OCI-LY3 (cell line): ENCODE measurements at regions not wholly inside any gene's neighbourhood (a gene's known extent, or its start where the extent isn't known, plus 50 kb on each side); places are given as distances from the start of the nearest gene placed in this dataset.

Experiments
- H2AFZ ChIP-seq: fragments of 200-600, 300-600 bp; shearing (Covaris generic); 2 replicates; pipeline ENCODE4 v1.6.0; 2014; ENCODE audit warnings: antibody characterized with exemption, low read depth, low read length
- H3K27ac ChIP-seq: fragments of 200-600, 300-600 bp; sonication (generic); 2 replicates; pipeline ENCODE4 v1.5.1; 2014; ENCODE audit warnings: mild to moderate bottlenecking, low read length, moderate library complexity, mixed read lengths
- H3K27me3 ChIP-seq: fragments of 200-600, 300-600 bp; sonication (generic); 2 replicates; pipeline ENCODE4 v1.6.1; 2014; ENCODE audit warnings: low read depth, low read length, mixed read lengths
- H3K36me3 ChIP-seq: fragments of 200-600, 300-600 bp; sonication (generic); replicated peaks from 2 replicates; pipeline ENCODE3; 2014; ENCODE audit warnings: low read depth, low read length, mixed read lengths
- H3K4me1 ChIP-seq: fragments of 300-600, 200-600 bp; sonication (generic); 2 replicates; pipeline ENCODE4 v1.6.1; 2014; ENCODE audit warnings: low read length, mixed read lengths
- H3K4me2 ChIP-seq: fragments of 200-600, 300-600 bp; sonication (generic); 2 replicates; pipeline ENCODE4 v1.6.1; 2014; ENCODE audit warnings: low read length, mixed read lengths
- H3K4me3 ChIP-seq: fragments of 300-600, 200-600 bp; sonication (generic); 2 replicates; pipeline ENCODE4 v1.5.1; 2014; ENCODE audit warnings: antibody characterized with exemption, mild to moderate bottlenecking, low read length, moderate library complexity
- H3K79me2 ChIP-seq: fragments of 300-600, 200-600 bp; shearing (Covaris generic); 2 replicates; pipeline ENCODE4 v1.6.1; 2014; ENCODE audit warnings: mild to moderate bottlenecking, low read length, mixed read lengths
- H3K9ac ChIP-seq: fragments of 300-600, 200-600 bp; shearing (Covaris generic); 2 replicates; pipeline ENCODE4 v1.6.0; 2014; ENCODE audit warnings: mild to moderate bottlenecking, low read length, moderate library complexity
- H3K9me3 ChIP-seq: fragments of 200-600, 300-600 bp; shearing (Covaris generic); 2 replicates; pipeline ENCODE4 v1.6.1; 2014; ENCODE audit warnings: low read length, mixed read lengths; ENCODE audit not compliant: insufficient read depth
- H4K20me1 ChIP-seq: fragments of 200-600, 300-600 bp; sonication (generic); 2 replicates; pipeline ENCODE4 v1.6.1; 2016; ENCODE audit warnings: low read length, mixed read lengths; ENCODE audit not compliant: insufficient read depth
- CTCF ChIP-seq: fragments of 200-600, 300-600 bp; sonication (generic); IDR thresholded peaks from 2 replicates; pipeline ENCODE4 v1.5.1; 2014; ENCODE audit warnings: antibody characterized with exemption, low read length, low read depth
- EZH2phosphoT487 ChIP-seq: fragments of 200-600 bp; shearing (Covaris generic); IDR thresholded peaks from 2 replicates; pipeline ENCODE4 v1.6.1; 2018; ENCODE audit warnings: antibody characterized with exemption, mixed run types, low read depth

DNA sequence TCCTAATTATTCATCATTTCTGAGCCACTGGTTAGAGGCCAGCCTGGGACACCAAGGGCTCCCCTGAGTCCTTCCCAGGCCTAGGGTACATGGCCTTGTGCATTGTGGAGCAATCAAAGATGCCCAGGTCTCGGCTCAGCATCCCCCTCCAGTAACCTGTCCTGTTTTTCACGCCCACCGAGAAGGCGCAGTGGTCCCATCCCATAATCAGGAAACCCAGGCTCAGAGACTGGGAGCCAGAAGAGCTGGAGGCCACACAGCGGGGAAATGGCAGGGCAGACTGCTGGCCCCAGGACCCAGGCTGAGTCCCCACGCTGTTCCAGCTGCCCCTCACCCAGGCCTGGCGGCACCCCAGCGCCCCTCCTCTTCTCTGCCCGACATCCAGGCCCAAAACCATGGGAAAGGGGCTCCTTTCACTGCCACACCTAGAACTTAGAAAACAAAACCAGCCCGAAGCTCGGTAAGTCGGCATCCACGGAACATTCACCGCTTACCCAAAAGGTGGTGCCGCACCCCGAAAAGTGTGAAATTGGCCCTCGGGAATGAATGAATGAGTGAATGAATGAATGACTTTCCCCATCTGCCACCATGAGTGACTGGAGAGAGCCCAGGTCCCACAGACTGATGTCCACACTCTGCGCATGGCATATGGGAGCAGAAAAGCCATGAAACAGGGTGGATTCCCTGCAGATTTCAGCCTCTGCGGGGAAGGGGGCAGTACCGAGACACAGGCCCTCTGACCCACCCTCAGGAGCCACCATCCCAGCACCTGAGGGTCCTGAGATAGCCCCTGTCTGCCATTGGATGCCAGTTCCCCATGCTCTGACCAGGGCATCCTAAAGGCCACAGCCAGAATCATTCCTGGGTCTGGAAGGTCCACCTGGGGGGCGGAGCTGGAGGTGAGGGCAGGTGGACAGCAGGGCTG, 132.5 kb downstream of the OLFM1 start:
- Histone ChIP-seq H2AFZ (no peak overlapping the region), H3K27ac (no peak overlapping the region), H3K36me3 (no peaks in the 10 kb centered on the region), H3K9ac (no peak overlapping the region), H3K79me2 (no peaks in the 10 kb centered on the region), H3K4me1 (no peaks in the 10 kb centered on the region), H3K27me3 (no peaks in the 10 kb centered on the region; the same call in 1 of the 2 replicates), H4K20me1 (no peaks in the 10 kb centered on the region), H3K4me3 (no peak overlapping the region), H3K4me2 (no peak overlapping the region), H3K9me3 (no peaks in the 10 kb centered on the region)
- no peak for TF ChIP-seq EZH2phosphoT487
- no peak for TF ChIP-seq CTCF

GRCh38 chr9:135220601-135221575, 133.4 kb downstream of the OLFM1 start:
- H3K9ac ChIP-seq = no peak overlapping the region
- H3K36me3 ChIP-seq = no peaks in the 10 kb centered on the region
- no peaks in the 10 kb centered on the region for H4K20me1 ChIP-seq
- no peak overlapping the region for H2AFZ ChIP-seq
- H3K27me3 ChIP-seq = no peaks in the 10 kb centered on the region; the same call in 1 of the 2 replicates
- H3K27ac ChIP-seq = no peak overlapping the region
- no peak overlapping the region for H3K4me2 ChIP-seq
- no peaks in the 10 kb centered on the region for H3K9me3 ChIP-seq
- TF ChIP-seq CTCF = no peak
- TF ChIP-seq EZH2phosphoT487 = no peak
- H3K79me2 ChIP-seq = no peaks in the 10 kb centered on the region
- no peaks in the 10 kb centered on the region for H3K4me1 ChIP-seq
- no peak overlapping the region for H3K4me3 ChIP-seq

GRCh38 chr9:135221576-135221950, 134.1 kb downstream of the OLFM1 start:
- no peak overlapping the region for H3K9ac ChIP-seq
- no peak overlapping the region for H3K4me2 ChIP-seq
- H4K20me1 ChIP-seq = no peaks in the 10 kb centered on the region
- no peak for TF ChIP-seq EZH2phosphoT487
- H3K36me3 ChIP-seq = no peaks in the 10 kb centered on the region
- H3K4me3 ChIP-seq = no peak overlapping the region
- no peaks in the 10 kb centered on the region for H3K9me3 ChIP-seq
- H3K27me3 ChIP-seq = no peaks in the 10 kb centered on the region; the same call in 1 of the 2 replicates
- H3K79me2 ChIP-seq = no peaks in the 10 kb centered on the region
- no peaks in the 10 kb centered on the region for H3K4me1 ChIP-seq
- H2AFZ ChIP-seq = no peak overlapping the region
- no peak overlapping the region for H3K27ac ChIP-seq

GRCh38 chr9:135221951-135222631, 134.6 kb downstream of the OLFM1 start:
- no peaks in the 10 kb centered on the region; the same call in 1 of the 2 replicates for H3K27me3 ChIP-seq
- H2AFZ ChIP-seq = no peak overlapping the region
- H4K20me1 ChIP-seq = no peaks in the 10 kb centered on the region
- no peak for TF ChIP-seq EZH2phosphoT487
- no peak for TF ChIP-seq CTCF
- H3K79me2 ChIP-seq = no peaks in the 10 kb centered on the region
- H3K27ac ChIP-seq = no peak overlapping the region
- H3K36me3 ChIP-seq = no peaks in the 10 kb centered on the region
- no peak overlapping the region for H3K4me2 ChIP-seq
- H3K4me1 ChIP-seq = no peaks in the 10 kb centered on the region
- H3K9me3 ChIP-seq = no peaks in the 10 kb centered on the region
- H3K9ac ChIP-seq = no peak overlapping the region
- no peak overlapping the region for H3K4me3 ChIP-seq
